DMS 273 (cell line): ENCODE measurements at regions not wholly inside any gene's neighbourhood (a gene's known extent, or its start where the extent isn't known, plus 50 kb on each side); places are given as distances from the start of the nearest gene placed in this dataset.
A peak's percentile ranks its signal among the peaks of the same experiment; 100 is the strongest.
"Not testable (repeated sequence)": the region's sequence is repeated elsewhere in the genome, so short reads cannot be mapped to it uniquely, and the experiment has no call there.

ENCODE experiments used
- DNase-seq: peaks from one replicate; lab custom pipeline; 2025; ENCODE audit not compliant: unreplicated experiment; lab: John Stamatoyannopoulos, UW

GRCh38 chr18:70553936-70554260, 265.1 kb downstream of the SOCS6 start:
- DNase-seq: peak; percentile 16

GRCh38 chr18:70553245-70553935, 264.5 kb downstream of the SOCS6 start:
- DNase-seq: no peak

GRCh38 chr18:70536370-70537062, 247.7 kb downstream of the SOCS6 start:
- no peak for DNase-seq

GRCh38 chr18:70535041-70535440, 246.2 kb downstream of the SOCS6 start:
- no peak for DNase-seq

DNA sequence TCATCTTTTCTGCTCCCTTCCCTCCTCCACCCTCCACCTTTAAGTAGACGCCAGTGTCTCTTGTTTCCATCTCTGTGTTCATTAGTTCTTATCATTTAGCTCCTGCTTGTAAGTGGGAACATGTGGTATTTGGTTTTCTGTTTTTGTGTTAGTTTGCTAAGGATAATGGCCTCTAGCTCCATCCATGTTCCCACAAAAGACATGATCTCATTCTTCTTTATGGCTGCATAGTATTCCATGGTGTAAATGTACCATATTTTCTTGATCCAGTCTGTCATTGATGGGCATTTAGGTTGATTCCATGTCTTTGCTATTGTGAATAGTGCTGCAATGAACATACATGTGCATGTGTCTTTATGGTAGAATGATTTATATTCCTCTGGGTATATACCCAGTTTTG, 236.5 kb downstream of the SOCS6 start:
- DNase-seq: not testable (repeated sequence)

- no peak for DNase-seq
These were observed 234.9 kb downstream of the SOCS6 start for GRCh38 chr18:70523792-70524182.

- DNase-seq: no peak
These were observed 234.4 kb downstream of the SOCS6 start for GRCh38 chr18:70523035-70523791.

- no peak for DNase-seq
These were observed 233.4 kb downstream of the SOCS6 start for GRCh38 chr18:70522183-70522680.

- DNase-seq: no peak
These were observed 232.0 kb downstream of the SOCS6 start for GRCh38 chr18:70520867-70521266.

DNA sequence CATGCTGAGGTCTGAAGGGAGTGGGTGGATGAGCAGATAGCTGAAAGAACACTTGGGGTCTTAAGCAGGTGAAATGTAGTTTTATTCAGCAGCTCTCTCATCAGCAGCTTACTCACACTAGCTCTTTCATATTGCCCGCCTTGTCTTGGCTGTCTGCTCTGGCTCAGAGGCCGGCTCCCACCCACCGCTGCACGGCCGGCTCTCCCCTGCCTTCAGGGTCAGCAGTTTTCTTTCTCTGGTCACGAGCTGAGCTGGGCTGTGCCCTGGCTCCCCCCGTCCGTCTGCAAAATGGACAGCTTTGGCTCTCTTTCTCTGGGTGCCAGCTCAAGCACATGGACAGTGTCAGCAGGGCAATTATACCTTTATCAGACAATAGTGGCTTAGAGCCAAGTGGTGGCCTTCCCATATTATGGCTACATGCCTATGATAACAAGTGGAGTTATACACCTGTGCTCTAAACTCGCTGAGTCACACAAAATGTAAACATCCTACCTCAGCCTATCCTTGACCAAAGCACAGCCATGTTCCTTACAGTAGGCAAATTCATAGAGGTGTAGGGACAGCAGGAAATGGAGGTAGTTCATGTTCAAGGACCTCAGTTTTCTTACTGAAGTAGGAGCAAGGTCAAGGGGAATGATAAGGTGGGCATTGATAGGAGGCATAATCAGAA, 224.8 kb downstream of the SOCS6 start:
- DNase-seq: no peak

DNA sequence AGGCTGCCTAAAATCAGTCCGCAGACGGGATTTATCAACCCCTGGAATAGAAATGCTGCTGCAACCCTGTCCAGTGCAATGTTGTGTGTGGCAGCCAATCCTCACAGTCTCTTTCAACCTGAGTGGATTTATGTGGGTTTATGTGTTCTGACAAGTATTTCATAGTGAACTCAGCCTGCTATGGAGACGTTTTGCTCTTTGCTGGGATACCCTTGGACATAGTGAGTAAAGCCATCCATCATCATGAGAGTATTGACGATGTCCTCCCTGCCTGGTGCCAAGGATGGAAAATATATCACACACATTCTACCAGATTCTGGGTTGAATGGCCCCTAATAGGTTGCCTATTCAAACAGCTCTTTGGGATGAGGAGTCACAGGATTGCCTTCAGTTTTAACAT, 219.1 kb downstream of the SOCS6 start:
- DNase-seq: no peak

GRCh38 chr18:70506511-70506910, 217.7 kb downstream of the SOCS6 start:
- DNase-seq: no peak

DNA sequence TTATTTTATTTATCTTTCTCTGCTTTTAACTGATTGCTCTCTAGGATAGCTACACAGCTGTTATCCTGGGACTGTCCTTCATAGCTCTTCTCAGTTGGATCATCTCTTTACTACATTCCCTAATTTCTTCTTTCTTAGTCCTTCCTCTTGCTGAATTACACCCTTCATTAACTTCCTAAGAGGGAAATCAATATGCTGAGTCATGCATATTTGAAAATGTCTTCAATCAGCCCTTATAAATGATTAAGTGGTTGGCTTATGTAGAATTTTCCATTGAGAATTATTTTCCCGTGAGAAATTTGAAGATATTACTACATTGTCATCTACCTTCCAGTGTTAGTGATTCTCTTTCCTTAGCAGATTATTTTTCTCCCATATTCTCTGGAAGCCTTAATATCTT, 214.2 kb downstream of the SOCS6 start:
- DNase-seq: no peak

DNA sequence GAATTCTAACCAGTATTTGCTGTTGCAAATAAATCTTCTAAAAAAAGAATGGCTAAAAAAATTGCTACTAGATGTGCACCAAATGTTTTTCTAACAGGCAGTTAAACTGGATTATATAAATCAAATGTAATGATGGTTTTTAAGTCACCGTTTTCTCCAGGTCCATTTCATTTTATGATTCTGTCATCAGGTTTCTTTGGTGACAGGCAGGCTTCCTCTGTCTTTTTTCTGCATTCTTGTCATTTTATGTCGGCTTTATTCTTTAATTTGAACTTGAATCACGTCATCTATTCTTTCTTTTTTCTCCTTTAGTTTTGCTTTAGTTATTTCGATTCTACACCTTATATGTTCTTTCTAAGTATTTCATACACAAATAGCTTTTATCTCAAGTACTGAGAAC, 212.5 kb downstream of the SOCS6 start:
- no peak for DNase-seq

- DNase-seq: no peak
These were observed 211.9 kb downstream of the SOCS6 start for GRCh38 chr18:70500748-70501147.

- peak; percentile 73 for DNase-seq
These were observed 210.4 kb downstream of the SOCS6 start for GRCh38 chr18:70499218-70499691.

DNA sequence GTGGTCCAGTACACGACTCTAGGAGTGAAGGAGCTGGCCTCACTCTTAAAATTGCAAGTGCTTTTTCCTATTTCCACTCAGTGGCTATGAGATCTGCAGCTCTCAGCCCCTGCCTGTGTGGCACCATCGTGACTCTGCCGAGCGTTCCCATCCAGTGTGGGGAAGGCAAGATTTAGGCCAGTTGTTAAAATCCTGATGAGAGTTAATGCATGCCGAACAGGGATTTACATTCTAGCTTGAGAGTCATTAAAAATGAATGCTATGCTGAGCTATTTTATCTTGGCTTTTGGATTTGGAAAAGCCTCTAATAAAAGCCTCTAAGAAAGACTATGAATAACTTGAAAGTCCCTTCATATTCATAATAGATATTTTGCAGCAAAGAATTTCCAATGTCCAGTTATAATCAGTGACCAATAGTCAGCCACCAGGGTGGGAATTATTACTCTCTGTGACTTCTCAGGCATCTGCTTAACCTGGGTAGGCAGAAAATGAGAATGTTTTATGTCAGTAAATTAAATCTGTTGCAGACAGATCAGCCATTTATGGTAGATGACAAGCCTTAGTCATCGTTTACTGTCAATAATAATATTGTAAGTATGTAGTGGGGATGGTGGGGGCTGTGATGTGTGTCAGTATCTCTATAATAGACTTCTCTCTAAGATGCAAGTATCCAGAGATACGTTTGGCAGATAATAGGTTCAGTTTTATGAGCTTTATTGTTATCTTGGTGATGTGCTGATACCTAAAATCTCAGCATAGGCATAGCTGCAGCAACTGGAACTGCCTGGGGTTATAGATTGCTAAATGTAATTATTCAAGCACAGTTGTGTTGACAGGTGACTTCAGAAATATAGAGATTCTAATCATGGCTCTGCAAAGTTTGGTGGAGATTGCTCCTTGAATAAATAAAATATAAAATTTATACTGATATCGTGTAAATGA, 207.8 kb downstream of the SOCS6 start:
- no peak for DNase-seq

- DNase-seq: no peak
These were observed 205.7 kb downstream of the SOCS6 start for GRCh38 chr18:70494524-70494923.

DNA sequence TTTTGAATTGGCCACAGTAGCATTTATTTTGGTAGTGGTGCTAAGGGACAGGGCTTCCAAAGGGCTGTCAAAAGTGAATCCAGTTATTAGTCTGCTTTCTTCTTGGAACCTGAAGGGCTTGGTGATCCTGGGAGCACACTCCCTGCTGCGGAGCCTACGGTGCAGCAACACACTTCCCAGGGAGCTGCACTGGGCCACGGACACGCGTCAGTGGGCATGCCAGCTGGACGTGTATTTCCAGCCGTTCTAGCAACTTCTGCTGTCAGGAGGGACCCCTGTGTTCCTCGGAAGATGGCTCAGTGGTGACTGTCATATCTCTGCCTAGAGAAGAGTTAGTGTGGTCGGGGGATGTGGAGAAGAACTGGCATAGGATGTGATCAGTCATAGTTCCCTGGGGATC, 204.6 kb downstream of the SOCS6 start:
- no peak for DNase-seq

DNA sequence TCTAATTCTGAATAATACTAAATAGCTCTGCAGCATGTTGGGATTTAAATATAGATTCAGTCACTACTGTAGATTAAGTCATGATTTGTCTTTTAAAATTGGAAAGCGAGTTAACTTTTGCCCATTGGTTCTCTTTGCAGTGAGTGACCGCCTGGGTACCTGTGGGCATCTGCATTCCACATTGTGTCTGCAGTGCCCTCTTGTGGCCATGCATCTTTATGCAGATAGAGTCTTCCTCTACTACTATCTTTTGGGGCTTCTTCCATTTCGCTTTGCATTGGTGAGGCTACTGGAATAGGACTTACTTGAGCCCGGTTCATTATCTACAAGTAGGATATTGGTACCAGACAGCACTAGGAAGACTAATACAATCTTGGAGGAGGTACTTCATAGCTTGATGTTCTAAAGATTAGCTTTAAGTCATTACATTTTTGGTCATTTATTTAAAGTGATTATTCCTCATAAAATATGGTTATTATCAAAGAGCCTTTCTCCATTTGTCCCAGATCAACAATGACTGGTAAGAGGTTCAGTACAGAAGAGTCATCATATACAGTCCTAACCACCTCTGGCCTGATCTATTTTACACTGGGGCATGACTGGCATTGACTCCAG, 203.0 kb downstream of the SOCS6 start:
- DNase-seq: peak; percentile 79
